ENCODE measurements at regions not wholly inside any gene's neighbourhood (a gene's known extent, or its start where the extent isn't known, plus 50 kb on each side); places are given as distances from the start of the nearest gene placed in this dataset.

DNA sequence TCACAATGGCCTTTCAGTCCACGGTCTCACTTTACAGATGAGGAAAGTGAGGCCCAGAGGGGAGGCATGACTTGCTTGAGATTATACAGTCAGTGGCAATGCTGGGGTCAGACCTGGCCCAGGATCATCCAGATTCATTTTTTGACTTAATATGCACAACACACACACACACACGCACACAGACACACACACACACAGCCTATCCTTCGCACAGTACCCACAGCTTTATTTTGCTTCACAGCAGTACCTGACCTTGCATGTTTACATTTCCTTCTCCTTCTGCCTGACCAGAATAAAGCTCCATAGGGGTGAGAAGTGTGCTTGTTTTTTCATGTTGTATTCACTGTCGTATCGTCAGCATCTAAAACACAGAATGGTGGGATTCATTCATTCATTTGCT lies 79.8 kb downstream of the VEGFA start:
- Histone ChIP-seq H3K4me3 (ENCODE audit: low read length in 2 of 2) (no peak overlapping the region), H3K27me3 (ENCODE audit: control insufficient read depth in 2 of 2, insufficient read depth in 1 of 2, low read length in 1 of 2) (no peaks in the 10 kb centered on the region), H3K9me3 (ENCODE audit: control insufficient read depth in 2 of 2, insufficient read depth in 1 of 2, low read length in 1 of 2) (no peaks in the 10 kb centered on the region), H3K36me3 (ENCODE audit: control insufficient read depth in 2 of 2, insufficient read depth in 2 of 2, low read length in 1 of 2) (no peaks in the 10 kb centered on the region), H3K4me1 (ENCODE audit: control insufficient read depth in 2 of 2, insufficient read depth in 2 of 2, low read length in 2 of 2) (peaks cover 0 to 6% of the 10 kb centered on the region in 2 donors), H3K27ac (ENCODE audit: low read depth in 1 of 2, low read length in 1 of 2) (no peak overlapping the region)
- no peak for DNase-seq (ENCODE audit: low read depth in 6 of 9, low spot score in 9 of 9)
- 94% methylated on average over 5 of the region's 5 CpGs for WGBS

DNA sequence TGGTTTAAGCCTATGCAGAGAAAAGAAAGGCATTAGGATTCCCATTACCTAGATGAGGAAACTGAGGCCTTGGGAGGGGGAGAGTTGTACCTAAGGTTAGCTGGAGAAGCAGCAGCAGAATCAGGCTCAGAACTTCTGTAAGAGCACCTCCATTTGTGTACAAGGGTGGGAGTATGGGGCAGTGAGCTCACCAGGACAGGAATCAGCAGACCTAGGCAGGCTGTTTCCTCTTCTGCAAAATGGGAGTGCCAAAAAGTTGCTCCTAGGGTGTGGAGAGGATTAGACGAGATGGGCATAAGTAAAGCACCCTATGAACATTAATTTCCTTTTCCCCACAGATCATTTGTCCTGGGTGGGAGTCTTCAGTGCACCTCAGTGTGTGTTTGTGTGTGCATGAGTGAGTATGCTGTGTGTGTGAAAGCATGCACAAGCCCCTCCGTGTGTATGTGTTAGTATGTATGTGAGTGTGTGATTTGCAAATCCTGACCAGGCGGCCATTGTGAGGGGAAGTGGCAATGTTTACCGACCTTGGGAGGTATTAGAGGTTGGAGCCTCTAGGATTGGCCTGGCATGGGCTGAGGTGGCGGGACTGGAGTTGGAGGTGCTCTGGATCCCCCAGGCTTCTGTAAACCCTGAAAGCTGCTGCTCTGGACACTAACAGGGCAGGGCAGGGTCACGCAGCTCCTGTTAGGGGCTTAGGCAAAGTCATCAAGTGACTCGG lies 78.8 kb downstream of the VEGFA start:
- 94% methylated on average over 7 of the region's 7 CpGs for WGBS
- H3K4me1 ChIP-seq (ENCODE audit: control insufficient read depth in 2 of 2, insufficient read depth in 2 of 2, low read length in 2 of 2), result peaks cover 0 to 6% of the 10 kb centered on the region in 2 donors
- no peaks in the 10 kb centered on the region for H3K27me3 ChIP-seq (ENCODE audit: control insufficient read depth in 2 of 2, insufficient read depth in 1 of 2, low read length in 1 of 2)
- H3K36me3 ChIP-seq (ENCODE audit: control insufficient read depth in 2 of 2, insufficient read depth in 2 of 2, low read length in 1 of 2), result no peaks in the 10 kb centered on the region
- DNase-seq (ENCODE audit: low read depth in 6 of 9, low spot score in 9 of 9), result no peak
- H3K27ac ChIP-seq (ENCODE audit: low read depth in 1 of 2, low read length in 1 of 2), result no peak overlapping the region
- no peak overlapping the region for H3K4me3 ChIP-seq (ENCODE audit: low read length in 2 of 2)
- H3K9me3 ChIP-seq (ENCODE audit: control insufficient read depth in 2 of 2, insufficient read depth in 1 of 2, low read length in 1 of 2), result no peaks in the 10 kb centered on the region

DNA sequence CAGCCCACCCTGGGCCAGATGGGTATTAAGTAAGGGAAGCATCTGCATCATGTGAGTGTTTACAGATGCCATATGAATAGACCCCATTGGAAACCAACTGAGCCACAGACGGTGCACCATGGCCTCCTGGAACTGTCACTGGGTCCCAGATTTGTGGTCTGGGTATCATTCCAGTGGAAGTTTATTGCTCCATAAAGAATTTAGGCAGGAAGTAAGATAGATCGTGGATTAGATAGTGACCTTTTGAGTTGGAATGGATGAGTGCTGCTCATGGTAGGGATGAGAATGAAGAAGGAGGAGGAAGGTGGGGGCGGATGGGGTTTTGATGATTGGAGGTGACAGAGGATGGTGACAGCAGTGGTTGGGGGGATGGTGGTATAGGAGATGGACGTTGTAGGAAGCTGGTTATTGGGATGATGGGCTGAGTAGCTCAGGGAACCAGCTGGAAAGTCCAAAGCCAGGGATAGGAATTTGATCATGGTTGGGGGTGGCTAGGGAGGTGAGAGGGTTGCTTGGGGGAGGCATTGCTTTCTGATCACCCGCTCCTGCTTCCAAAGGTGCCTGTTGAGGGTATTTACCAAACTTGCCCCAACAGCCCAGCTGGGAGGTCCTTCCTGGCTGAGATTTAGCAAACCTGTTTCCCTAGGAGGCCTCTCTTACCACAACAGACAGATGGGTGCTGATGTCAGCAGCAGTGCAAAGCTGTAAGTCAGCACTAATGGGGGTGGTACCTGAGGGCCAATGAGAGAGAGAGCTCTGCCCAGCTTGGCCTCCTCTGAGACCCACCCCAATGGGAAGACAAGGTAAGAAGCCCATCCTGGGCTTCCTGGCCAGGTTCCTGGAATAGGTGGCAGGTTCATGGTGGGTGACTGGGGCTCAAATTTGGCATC lies 78.0 kb downstream of the VEGFA start:
- DNase-seq (ENCODE audit: low read depth in 6 of 9, low spot score in 9 of 9), result no peak
- H3K27me3 ChIP-seq (ENCODE audit: control insufficient read depth in 2 of 2, insufficient read depth in 1 of 2, low read length in 1 of 2), result no peaks in the 10 kb centered on the region
- H3K4me1 ChIP-seq (ENCODE audit: control insufficient read depth in 2 of 2, insufficient read depth in 2 of 2, low read length in 2 of 2), result peaks cover 0 to 6% of the 10 kb centered on the region in 2 donors
- H3K4me3 ChIP-seq (ENCODE audit: low read length in 2 of 2), result no peak overlapping the region
- H3K36me3 ChIP-seq (ENCODE audit: control insufficient read depth in 2 of 2, insufficient read depth in 2 of 2, low read length in 1 of 2), result no peaks in the 10 kb centered on the region
- no peaks in the 10 kb centered on the region for H3K9me3 ChIP-seq (ENCODE audit: control insufficient read depth in 2 of 2, insufficient read depth in 1 of 2, low read length in 1 of 2)
- WGBS, result 89% methylated on average over 5 of the region's 5 CpGs
- no peak overlapping the region for H3K27ac ChIP-seq (ENCODE audit: low read depth in 1 of 2, low read length in 1 of 2)

DNA sequence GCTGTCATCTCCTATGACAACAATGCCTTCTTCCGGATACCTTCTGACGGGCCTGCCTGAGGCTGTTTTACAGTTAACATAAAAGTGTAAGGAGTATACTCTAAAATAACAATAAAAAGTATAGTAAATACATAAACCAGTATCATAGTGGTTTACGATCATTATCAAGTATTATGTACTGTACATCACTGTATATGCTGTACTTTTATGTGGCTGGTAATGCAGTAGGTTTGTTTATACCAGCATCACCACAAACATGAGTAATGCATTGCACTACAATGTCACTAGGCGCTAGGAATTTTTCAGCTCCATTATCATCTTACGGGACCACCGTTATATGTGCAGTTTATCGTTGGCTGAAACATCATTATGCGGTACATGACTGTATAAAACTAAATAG lies 76.5 kb downstream of the VEGFA start:
- no peak for DNase-seq (ENCODE audit: low read depth in 6 of 9, low spot score in 9 of 9)
- 97% methylated on average over 8 of the region's 8 CpGs for WGBS
- H3K4me1 ChIP-seq (ENCODE audit: control insufficient read depth in 2 of 2, insufficient read depth in 2 of 2, low read length in 2 of 2), result peaks cover 0 to 6% of the 10 kb centered on the region in 2 donors

DNA sequence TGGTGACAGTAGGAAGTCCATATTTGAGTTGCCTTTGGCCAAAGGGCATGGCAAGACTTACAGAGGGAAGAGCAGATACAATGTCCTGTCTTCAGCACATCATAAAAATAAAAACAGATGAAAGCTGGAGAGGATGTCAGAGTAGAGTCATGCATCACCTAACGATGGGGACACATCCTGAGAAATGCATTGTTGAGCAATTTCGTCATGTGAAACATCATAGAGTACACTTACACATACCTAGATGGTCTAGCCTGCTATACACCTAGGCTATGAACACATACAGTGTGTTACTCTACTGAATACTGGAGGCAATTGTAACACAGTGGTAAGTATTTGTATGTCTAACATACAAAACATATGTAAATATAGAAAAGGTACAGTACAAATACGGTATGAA lies 75.6 kb downstream of the VEGFA start:
- H3K4me3 ChIP-seq (ENCODE audit: low read length in 2 of 2), result no peak overlapping the region
- WGBS, result 74% methylated on average over 3 of the region's 3 CpGs

More for the DNA sequence above, 76.5 kb downstream of the VEGFA start:
- Histone ChIP-seq H3K9me3 (ENCODE audit: control insufficient read depth in 2 of 2, insufficient read depth in 1 of 2, low read length in 1 of 2) (no peaks in the 10 kb centered on the region), H3K4me3 (ENCODE audit: low read length in 2 of 2) (no peak overlapping the region), H3K36me3 (ENCODE audit: control insufficient read depth in 2 of 2, insufficient read depth in 2 of 2, low read length in 1 of 2) (no peaks in the 10 kb centered on the region), H3K27me3 (ENCODE audit: control insufficient read depth in 2 of 2, insufficient read depth in 1 of 2, low read length in 1 of 2) (no peaks in the 10 kb centered on the region), H3K27ac (ENCODE audit: low read depth in 1 of 2, low read length in 1 of 2) (no peak overlapping the region)

DNA sequence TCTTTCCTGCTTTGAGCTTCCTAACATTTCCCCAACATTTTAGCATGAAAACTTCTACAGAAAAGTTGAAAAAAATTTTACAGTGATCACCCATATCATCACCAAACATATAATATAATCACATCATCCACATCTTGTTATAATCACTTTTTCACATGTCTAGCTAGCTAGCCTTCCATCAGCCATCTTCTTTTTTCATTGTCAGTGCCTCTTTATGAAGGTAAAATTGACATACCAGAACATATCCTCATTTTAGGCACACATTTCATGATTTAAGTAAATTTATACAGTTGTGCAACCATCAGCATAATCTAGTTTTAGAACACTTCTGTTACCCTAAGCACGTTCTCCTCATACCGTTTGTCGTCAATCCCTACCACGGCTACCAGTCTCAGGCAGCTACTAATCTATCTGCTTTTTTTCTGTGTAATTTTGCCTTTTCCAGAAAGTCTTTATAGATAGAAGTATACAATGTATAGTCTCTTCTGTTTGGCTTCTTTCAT lies 73.7 kb downstream of the VEGFA start:
- no peak for DNase-seq (ENCODE audit: low read depth in 6 of 9, low spot score in 9 of 9)
- H3K27ac ChIP-seq (ENCODE audit: low read depth in 1 of 2, low read length in 1 of 2), result no peak overlapping the region
- H3K4me1 ChIP-seq (ENCODE audit: control insufficient read depth in 2 of 2, insufficient read depth in 2 of 2, low read length in 2 of 2), result peaks cover 0 to 6% of the 10 kb centered on the region in 2 donors
- no peaks in the 10 kb centered on the region for H3K36me3 ChIP-seq (ENCODE audit: control insufficient read depth in 2 of 2, insufficient read depth in 2 of 2, low read length in 1 of 2)
- no peaks in the 10 kb centered on the region for H3K9me3 ChIP-seq (ENCODE audit: control insufficient read depth in 2 of 2, insufficient read depth in 1 of 2, low read length in 1 of 2)
- WGBS, result 96% methylated on average over 4 of the region's 4 CpGs
- H3K27me3 ChIP-seq (ENCODE audit: control insufficient read depth in 2 of 2, insufficient read depth in 1 of 2, low read length in 1 of 2), result no peaks in the 10 kb centered on the region
- H3K4me3 ChIP-seq (ENCODE audit: low read length in 2 of 2), result no peak overlapping the region

More for the DNA sequence above, 75.6 kb downstream of the VEGFA start:
- no peaks in the 10 kb centered on the region for H3K27me3 ChIP-seq (ENCODE audit: control insufficient read depth in 2 of 2, insufficient read depth in 1 of 2, low read length in 1 of 2)
- peaks cover 0 to 6% of the 10 kb centered on the region in 2 donors for H3K4me1 ChIP-seq (ENCODE audit: control insufficient read depth in 2 of 2, insufficient read depth in 2 of 2, low read length in 2 of 2)
- no peaks in the 10 kb centered on the region for H3K9me3 ChIP-seq (ENCODE audit: control insufficient read depth in 2 of 2, insufficient read depth in 1 of 2, low read length in 1 of 2)
- no peak for DNase-seq (ENCODE audit: low read depth in 6 of 9, low spot score in 9 of 9)
- H3K27ac ChIP-seq (ENCODE audit: low read depth in 1 of 2, low read length in 1 of 2), result no peak overlapping the region
- no peaks in the 10 kb centered on the region for H3K36me3 ChIP-seq (ENCODE audit: control insufficient read depth in 2 of 2, insufficient read depth in 2 of 2, low read length in 1 of 2)

DNA sequence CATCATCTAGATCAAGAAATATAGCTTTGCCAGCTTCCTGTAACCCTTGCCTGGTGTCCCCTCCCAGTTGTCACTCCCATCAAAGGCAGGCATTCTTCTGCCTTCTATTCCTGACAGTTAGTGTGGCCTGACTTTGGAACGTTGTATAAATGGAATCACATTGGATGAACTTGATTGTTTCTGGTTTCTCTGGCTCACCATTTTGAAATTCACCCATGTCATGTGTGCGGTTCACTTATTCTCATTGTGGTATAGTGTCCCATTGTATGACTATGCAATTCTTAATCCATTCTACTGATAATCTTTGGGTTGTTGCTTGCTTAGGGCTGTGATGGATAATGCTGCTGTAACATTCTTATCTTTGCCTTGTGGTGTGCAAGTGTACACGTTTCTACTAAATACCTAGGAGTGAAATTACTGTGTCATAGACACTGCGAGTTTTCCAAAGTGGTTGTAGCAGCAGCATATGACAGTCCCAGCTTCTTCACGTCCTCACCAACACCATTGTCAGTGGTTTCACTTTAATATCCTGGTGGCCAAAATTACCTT lies 73.2 kb downstream of the VEGFA start:
- Histone ChIP-seq H3K4me1 (ENCODE audit: control insufficient read depth in 2 of 2, insufficient read depth in 2 of 2, low read length in 2 of 2) (peaks cover 0 to under 1% of the 10 kb centered on the region in 2 donors), H3K4me3 (ENCODE audit: low read length in 2 of 2) (no peak overlapping the region), H3K27me3 (ENCODE audit: control insufficient read depth in 2 of 2, insufficient read depth in 1 of 2, low read length in 1 of 2) (no peaks in the 10 kb centered on the region), H3K27ac (ENCODE audit: low read depth in 1 of 2, low read length in 1 of 2) (no peak overlapping the region), H3K36me3 (ENCODE audit: control insufficient read depth in 2 of 2, insufficient read depth in 2 of 2, low read length in 1 of 2) (no peaks in the 10 kb centered on the region), H3K9me3 (ENCODE audit: control insufficient read depth in 2 of 2, insufficient read depth in 1 of 2, low read length in 1 of 2) (no peaks in the 10 kb centered on the region)
- 84% methylated on average over 5 of the region's 5 CpGs for WGBS
- no peak for DNase-seq (ENCODE audit: low read depth in 6 of 9, low spot score in 9 of 9)

DNA sequence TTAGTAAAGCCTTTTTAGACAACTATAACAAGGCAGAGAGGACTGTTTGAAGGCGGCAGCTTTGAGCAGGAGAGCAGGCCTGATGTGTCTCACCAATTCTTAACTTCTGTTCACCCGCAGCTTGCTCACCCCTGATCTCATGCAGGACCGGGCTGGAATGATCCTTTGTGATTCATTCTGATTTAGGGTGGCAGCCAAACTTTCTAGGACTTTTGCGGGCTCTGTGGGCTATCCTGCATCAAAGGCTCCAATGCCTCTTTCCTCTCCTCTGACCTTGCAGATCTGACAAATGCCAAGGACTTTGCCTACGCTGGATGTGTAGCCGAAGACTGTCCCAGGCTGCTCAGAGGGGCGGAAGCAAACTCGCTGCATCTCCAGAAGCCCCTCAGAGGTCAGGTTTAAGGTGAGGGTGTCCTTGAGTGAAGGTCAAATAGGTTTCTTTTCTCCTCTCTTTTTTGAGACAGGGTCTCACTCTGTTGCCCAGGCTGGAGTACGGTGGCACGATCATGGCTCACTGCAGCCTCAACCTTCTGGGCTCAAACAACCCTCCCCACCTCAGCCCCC lies 72.3 kb downstream of the VEGFA start:
- Histone ChIP-seq H3K27ac (ENCODE audit: low read depth in 1 of 2, low read length in 1 of 2) (no peak overlapping the region), H3K36me3 (ENCODE audit: control insufficient read depth in 2 of 2, insufficient read depth in 2 of 2, low read length in 1 of 2) (no peaks in the 10 kb centered on the region), H3K4me1 (ENCODE audit: control insufficient read depth in 2 of 2, insufficient read depth in 2 of 2, low read length in 2 of 2) (no peaks in the 10 kb centered on the region), H3K9me3 (ENCODE audit: control insufficient read depth in 2 of 2, insufficient read depth in 1 of 2, low read length in 1 of 2) (no peaks in the 10 kb centered on the region), H3K4me3 (ENCODE audit: low read length in 2 of 2) (no peak overlapping the region), H3K27me3 (ENCODE audit: control insufficient read depth in 2 of 2, insufficient read depth in 1 of 2, low read length in 1 of 2) (no peaks in the 10 kb centered on the region)
- 94% methylated on average over 10 of the region's 10 CpGs for WGBS
- DNase-seq (ENCODE audit: low read depth in 6 of 9, low spot score in 9 of 9), result no peak

All from thymus (tissue), 11 donors.